ENCODE measurements at regions not wholly inside any gene's neighbourhood (a gene's known extent, or its start where the extent isn't known, plus 50 kb on each side); places are given as distances from the start of the nearest gene placed in this dataset.

DNA sequence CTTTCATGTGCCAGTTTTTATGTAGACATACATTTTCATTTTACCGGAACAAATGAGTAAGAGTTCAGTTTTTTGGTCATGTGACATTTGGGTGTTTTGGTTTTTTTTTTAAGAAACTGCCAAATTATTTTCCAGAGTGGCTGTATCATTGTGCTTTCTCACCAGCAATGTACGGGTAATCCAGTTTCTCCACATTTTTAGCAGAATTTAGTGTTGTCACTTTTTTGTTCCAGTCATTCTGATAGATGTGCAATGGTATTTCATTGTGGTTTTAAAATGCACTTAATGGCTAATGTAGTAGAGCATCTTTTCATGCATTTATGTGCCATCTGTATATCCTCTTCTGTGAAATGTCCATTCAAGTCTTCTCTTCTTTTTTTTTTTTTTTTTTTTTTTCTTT, 126.5 kb upstream of the FBXO11 start:
- DNase-seq (ENCODE audit: extremely low read depth, insufficient read length): no peak
- TF ChIP-seq, protein P1, sequence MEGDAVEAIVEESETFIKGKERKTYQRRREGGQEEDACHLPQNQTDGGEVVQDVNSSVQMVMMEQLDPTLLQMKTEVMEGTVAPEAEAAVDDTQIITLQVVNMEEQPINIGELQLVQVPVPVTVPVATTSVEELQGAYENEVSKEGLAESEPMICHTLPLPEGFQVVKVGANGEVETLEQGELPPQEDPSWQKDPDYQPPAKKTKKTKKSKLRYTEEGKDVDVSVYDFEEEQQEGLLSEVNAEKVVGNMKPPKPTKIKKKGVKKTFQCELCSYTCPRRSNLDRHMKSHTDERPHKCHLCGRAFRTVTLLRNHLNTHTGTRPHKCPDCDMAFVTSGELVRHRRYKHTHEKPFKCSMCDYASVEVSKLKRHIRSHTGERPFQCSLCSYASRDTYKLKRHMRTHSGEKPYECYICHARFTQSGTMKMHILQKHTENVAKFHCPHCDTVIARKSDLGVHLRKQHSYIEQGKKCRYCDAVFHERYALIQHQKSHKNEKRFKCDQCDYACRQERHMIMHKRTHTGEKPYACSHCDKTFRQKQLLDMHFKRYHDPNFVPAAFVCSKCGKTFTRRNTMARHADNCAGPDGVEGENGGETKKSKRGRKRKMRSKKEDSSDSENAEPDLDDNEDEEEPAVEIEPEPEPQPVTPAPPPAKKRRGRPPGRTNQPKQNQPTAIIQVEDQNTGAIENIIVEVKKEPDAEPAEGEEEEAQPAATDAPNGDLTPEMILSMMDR (IDR thresholded peaks at IDR 0.05; ENCODE audit: insufficient read depth, low read length, poor library complexity, severe bottlenecking): no peak
- no peaks in the 10 kb centered on the region for H3K36me3 ChIP-seq (ENCODE audit: control insufficient read depth, insufficient read depth, low read length)
- no peak overlapping the region for H3K4me3 ChIP-seq (replicated peaks; ENCODE audit: low read depth, low read length)
- H3K27me3 ChIP-seq (replicated peaks; ENCODE audit: control insufficient read depth, insufficient read depth, low read length): no peaks in the 10 kb centered on the region

DNA sequence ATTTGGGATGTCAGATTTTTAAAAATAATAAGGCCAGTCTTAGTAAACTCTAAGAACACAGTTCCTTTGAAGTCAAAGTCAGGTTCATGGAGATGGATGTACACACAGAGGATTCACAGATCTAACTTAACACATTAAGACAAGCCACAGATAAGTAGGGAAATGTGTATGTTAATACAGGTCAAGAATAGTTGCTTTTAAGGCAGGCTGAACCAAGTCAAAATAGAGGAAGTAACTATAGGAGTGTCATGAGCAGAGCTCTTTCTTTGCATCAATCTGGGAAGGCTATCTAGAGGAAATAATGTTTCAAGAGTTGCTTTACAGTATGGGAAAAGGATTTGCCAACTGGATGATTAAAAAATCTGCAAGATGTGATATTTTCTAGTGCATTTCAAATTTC, 128.0 kb upstream of the FBXO11 start:
- TF ChIP-seq, protein P1 (IDR thresholded peaks at IDR 0.05; ENCODE audit: insufficient read depth, low read length, poor library complexity, severe bottlenecking): no peak
- DNase-seq (ENCODE audit: extremely low read depth, insufficient read length): no peak
- Histone ChIP-seq H3K27me3 (replicated peaks; ENCODE audit: control insufficient read depth, insufficient read depth, low read length) (no peaks in the 10 kb centered on the region), H3K4me3 (replicated peaks; ENCODE audit: low read depth, low read length) (no peak overlapping the region), H3K36me3 (ENCODE audit: control insufficient read depth, insufficient read depth, low read length) (no peaks in the 10 kb centered on the region)

DNA sequence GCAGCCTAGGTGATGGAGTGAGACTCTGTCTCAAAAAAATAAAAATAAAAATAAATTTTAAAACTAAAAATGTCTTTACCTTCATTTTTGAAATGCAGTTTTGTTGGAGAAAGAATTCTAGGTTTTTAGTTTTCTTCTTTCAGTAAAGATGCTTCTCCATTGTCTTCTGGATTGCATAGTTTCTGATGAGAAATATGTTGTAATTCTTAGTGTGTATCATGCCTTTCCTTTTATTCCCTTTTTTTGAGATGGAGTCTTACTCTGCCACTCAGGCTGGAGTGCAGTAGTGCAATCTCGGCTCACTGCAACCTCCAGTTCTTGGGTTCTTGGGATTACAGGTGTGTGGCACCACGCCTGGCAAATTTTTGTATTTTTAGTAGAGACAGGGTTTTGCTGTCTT, 130.0 kb upstream of the FBXO11 start:
- Histone ChIP-seq H3K4me3 (replicated peaks; ENCODE audit: low read depth, low read length) (no peak overlapping the region), H3K36me3 (ENCODE audit: control insufficient read depth, insufficient read depth, low read length) (no peaks in the 10 kb centered on the region), H3K27me3 (replicated peaks; ENCODE audit: control insufficient read depth, insufficient read depth, low read length) (no peaks in the 10 kb centered on the region)
- TF ChIP-seq, protein P1 (IDR thresholded peaks at IDR 0.05; ENCODE audit: insufficient read depth, low read length, poor library complexity, severe bottlenecking): no peak
- no peak for DNase-seq (ENCODE audit: extremely low read depth, insufficient read length)

DNA sequence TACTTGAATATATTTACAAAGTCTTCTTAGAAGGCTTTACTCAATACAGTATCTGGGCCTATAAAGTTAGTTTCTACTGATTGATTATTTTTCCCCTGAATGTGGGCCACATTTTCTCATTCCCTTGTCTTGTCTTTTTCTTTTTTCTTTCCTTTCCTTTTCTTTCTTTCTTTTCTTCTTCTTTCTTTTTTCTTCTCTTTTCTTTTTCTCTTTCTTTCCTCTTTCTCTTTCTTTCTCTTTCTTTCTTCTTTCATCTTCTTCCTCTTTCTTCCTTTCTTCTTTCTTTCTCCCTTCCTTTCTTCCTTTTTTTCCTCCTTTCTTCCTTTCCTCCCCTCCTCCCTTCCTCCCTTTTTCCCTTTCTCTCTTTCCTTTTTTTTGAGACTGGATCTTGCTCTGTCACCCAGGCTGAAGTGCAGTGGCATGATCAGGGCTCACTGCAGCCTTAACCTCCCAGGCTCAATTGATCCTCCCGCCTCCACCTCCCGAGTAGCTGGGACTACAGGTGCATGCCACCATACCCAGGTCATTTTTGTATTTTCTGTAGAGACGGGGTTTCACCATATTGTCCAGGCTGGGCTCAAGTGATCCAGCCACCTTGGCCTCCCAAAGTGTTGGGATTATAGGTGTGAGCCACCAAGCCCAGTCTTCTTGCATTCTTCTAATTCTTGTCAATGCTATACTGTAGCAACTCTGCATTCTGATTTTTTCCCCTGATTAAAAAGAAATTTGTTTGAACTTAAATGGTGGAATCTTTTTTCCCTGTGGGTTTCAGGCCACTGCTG, 133.1 kb upstream of the FBXO11 start:
- DNase-seq (ENCODE audit: extremely low read depth, insufficient read length): no peak
- Histone ChIP-seq H3K27me3 (replicated peaks; ENCODE audit: control insufficient read depth, insufficient read depth, low read length) (no peaks in the 10 kb centered on the region), H3K36me3 (ENCODE audit: control insufficient read depth, insufficient read depth, low read length) (no peaks in the 10 kb centered on the region), H3K4me3 (replicated peaks; ENCODE audit: low read depth, low read length) (no peak overlapping the region)
- TF ChIP-seq, protein P1 (IDR thresholded peaks at IDR 0.05; ENCODE audit: insufficient read depth, low read length, poor library complexity, severe bottlenecking): no peak

DNA sequence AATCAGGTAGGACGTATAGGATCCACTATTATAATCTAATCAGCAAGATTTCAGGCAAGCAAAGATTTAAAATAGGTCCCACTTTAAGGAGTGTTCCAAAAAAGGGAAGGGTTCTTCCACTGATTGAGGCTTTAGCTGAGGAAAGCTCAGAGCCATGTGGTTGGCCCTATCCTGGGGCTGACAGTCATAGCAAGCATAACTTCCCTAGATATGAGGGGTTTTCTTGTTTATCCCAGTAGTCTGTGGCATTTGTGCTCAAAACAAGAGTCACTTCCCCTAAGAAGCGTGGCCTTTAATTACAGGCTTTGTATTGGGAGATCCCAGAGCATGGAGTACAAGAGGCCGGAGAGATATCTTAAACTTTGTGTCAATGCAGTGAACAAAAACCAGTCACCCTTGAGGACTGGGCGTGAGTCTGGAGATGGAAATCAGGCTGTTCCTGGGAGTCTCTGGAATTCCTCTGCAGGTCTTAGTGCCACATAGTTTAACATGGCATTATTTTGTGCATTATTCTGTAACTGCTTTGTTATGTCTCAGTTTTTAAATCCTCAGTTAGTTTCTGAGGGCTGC, 136.9 kb upstream of the FBXO11 start:
- TF ChIP-seq, protein P1 (IDR thresholded peaks at IDR 0.05; ENCODE audit: insufficient read depth, low read length, poor library complexity, severe bottlenecking): no peak
- Histone ChIP-seq H3K36me3 (ENCODE audit: control insufficient read depth, insufficient read depth, low read length) (no peaks in the 10 kb centered on the region), H3K4me3 (replicated peaks; ENCODE audit: low read depth, low read length) (no peak overlapping the region), H3K27me3 (replicated peaks; ENCODE audit: control insufficient read depth, insufficient read depth, low read length) (no peaks in the 10 kb centered on the region)
- no peak for DNase-seq (ENCODE audit: extremely low read depth, insufficient read length)
